ENCODE measurements at regions not wholly inside any gene's neighbourhood (a gene's known extent, or its start where the extent isn't known, plus 50 kb on each side); places are given as distances from the start of the nearest gene placed in this dataset.

DNA sequence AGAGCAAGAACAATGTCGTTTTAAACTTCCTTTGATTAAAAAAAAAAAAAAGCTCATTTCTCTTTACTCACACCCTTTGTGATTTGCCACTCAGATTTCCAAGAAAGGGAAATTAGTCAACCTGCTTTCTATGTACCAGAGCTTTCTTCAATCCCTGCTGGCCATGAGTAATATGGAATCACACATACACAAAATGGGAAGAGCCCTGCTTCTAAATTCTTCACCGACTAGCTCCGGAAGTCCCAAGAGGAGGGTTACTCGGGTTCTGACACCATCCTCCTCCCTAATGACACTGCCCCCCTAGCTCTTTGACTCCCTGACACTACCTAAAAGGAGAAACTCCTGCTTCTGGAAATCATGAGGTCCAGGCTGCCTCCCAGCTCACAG, 81.8 kb upstream of the SFMBT2 start:
- TF ChIP-seq, protein P1, sequence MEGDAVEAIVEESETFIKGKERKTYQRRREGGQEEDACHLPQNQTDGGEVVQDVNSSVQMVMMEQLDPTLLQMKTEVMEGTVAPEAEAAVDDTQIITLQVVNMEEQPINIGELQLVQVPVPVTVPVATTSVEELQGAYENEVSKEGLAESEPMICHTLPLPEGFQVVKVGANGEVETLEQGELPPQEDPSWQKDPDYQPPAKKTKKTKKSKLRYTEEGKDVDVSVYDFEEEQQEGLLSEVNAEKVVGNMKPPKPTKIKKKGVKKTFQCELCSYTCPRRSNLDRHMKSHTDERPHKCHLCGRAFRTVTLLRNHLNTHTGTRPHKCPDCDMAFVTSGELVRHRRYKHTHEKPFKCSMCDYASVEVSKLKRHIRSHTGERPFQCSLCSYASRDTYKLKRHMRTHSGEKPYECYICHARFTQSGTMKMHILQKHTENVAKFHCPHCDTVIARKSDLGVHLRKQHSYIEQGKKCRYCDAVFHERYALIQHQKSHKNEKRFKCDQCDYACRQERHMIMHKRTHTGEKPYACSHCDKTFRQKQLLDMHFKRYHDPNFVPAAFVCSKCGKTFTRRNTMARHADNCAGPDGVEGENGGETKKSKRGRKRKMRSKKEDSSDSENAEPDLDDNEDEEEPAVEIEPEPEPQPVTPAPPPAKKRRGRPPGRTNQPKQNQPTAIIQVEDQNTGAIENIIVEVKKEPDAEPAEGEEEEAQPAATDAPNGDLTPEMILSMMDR (IDR thresholded peaks at IDR 0.05), result no peak
- H3K4me3 ChIP-seq, result no peak overlapping the region
- no peak overlapping the region for H3K27ac ChIP-seq
- DNase-seq (ENCODE audit: low spot score), result no peak

DNA sequence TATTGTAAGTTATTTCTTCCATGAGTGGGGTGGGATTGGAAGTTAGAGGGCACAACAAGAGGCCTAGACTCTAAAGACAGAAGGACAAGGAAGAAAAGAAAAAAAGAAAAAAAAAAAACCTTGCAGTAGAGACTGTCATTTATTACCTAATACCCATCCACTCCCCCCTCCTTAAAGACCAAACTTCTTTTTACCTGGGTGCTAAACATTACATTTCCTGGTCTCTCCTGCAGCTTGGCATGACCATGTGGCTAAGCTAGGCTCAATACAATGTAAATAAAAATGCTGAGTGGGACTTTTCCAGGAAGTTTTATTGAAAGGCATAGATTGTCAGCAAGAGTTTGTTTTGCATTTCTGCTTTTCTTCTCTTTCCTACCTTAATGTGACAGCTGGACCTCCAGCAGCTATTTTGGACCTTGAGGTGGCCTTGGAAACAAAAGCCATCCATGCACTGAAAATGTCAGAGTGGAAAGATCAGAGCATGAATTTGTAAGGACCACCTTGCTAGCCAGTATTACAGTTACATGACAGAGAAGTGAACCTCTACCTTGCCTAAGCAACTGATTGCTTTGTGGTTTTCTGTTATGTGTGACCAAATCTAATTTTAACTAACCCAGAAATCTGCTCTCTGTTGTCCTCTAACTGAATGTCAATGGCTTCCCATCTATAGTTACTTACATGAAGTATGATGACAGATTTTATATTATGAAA, 81.3 kb upstream of the SFMBT2 start:
- TF ChIP-seq, protein P1 (IDR thresholded peaks at IDR 0.05), result no peak
- Histone ChIP-seq H3K27ac (no peak overlapping the region), H3K4me3 (no peak overlapping the region)
- DNase-seq (ENCODE audit: low spot score), result no peak

DNA sequence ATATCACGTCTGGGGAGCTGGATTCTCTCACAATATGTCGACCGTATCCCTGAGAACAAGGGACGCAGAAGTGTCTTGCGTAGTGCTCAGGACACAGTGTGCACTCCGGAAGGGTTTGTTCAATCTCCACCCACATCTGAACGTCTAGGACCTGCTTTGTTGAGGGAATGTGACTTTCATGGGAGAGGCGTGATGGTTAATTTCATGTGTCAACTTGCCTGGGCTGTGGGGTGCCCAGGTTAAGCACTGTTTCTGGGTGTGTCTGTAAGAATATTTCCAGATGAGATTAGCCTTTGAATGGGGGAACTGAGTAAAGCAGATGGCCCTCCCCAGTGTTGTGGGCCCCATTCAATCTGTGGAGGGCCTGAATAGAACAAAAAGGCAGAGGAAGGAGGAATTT, 80.4 kb upstream of the SFMBT2 start:
- Histone ChIP-seq H3K4me3 (no peak overlapping the region), H3K27ac (no peak overlapping the region)
- no peak for DNase-seq (ENCODE audit: low spot score)
- TF ChIP-seq, protein P1 (IDR thresholded peaks at IDR 0.05), result no peak

DNA sequence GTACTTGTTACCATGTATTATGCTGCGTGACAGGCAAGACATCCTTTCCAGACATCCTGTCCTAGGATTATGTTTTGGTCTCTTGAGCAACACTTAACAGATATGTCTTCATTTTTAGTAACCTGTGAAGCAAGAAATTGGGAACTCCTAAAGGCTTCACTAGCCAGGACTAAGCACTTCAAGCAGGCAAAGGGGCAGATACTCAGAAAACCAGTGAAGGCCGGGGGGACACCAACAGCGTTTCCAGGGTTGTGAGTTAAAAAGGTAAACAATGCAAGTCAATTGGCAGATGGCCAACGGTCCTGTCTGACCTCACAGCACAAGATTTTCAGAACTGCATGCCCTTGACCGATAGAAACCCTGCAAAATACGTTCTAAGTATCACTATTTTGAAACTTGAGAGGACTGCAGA, 77.6 kb upstream of the SFMBT2 start:
- DNase-seq (ENCODE audit: low spot score), result no peak
- Histone ChIP-seq H3K27ac (no peak overlapping the region), H3K4me3 (no peak overlapping the region)
- TF ChIP-seq, protein P1 (IDR thresholded peaks at IDR 0.05), result no peak

DNA sequence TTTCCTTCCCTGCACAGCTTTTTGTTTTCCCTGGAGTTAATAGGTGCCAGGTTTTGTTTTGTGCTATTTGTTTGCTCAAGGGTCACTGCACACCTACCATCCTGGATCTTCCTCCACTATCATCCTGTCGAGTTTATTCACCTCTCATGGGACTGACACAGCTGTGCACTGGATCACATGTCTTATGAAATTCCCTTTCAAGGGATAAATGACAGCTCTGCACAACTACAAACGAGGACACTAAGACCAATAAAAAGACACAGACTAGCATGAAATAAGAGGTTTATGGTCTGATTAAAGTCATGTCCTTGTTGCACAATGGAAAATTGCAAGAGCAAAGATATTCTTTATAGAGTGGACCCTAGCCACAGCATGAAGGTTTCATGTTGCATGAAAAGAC, 76.7 kb upstream of the SFMBT2 start:
- TF ChIP-seq, protein P1 (IDR thresholded peaks at IDR 0.05), result no peak
- no peak overlapping the region for H3K27ac ChIP-seq
- no peak overlapping the region for H3K4me3 ChIP-seq
- DNase-seq (ENCODE audit: low spot score), result no peak

DNA sequence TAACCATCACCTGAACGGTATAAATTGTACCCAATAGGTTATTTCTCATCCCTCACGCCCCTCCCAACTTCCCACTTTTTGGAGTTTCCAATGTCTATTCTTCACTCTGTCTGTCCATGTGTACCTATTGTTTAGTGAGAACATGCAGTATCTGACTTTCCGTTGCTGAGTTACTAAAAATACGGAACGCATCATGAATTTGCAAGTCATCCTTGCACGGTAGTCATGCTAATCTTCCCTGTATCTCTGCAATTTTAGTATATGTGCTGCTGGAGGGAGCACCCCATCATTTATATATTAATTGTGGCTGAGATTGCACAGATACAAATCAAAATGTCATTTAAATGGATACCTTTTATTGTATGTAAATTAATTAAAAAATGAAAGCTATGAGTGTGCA, 75.7 kb upstream of the SFMBT2 start:
- Histone ChIP-seq H3K4me3 (no peak overlapping the region), H3K27ac (no peak overlapping the region)
- TF ChIP-seq, protein P1 (IDR thresholded peaks at IDR 0.05), result no peak
- no peak for DNase-seq (ENCODE audit: low spot score)

DNA sequence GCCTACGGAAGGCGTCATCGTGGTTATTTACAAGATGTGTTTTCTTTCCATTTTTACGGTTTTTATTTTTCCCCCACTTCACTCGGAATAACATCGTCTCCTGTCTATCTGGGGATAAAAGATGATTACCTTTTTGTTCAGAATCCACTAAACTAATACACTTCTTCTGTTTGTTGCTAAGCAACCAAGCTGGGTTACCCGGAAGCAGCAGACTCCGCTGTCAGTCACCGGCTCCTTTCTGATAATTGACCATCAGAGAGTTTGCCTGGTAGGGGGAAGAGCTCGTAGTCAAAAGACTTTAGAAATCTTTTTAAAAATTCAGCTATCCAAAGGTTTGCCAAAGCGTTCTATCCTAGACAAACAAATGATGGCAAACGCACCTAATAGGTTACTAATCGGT, 75.0 kb upstream of the SFMBT2 start:
- Histone ChIP-seq H3K4me3 (no peak overlapping the region), H3K27ac (no peak overlapping the region)
- no peak for DNase-seq (ENCODE audit: low spot score)
- TF ChIP-seq, protein P1 (IDR thresholded peaks at IDR 0.05), result no peak

Measured in coronary artery (tissue), 2 donors.